ENCODE measurements at regions not wholly inside any gene's neighbourhood (a gene's known extent, or its start where the extent isn't known, plus 50 kb on each side); places are given as distances from the start of the nearest gene placed in this dataset.

DNA sequence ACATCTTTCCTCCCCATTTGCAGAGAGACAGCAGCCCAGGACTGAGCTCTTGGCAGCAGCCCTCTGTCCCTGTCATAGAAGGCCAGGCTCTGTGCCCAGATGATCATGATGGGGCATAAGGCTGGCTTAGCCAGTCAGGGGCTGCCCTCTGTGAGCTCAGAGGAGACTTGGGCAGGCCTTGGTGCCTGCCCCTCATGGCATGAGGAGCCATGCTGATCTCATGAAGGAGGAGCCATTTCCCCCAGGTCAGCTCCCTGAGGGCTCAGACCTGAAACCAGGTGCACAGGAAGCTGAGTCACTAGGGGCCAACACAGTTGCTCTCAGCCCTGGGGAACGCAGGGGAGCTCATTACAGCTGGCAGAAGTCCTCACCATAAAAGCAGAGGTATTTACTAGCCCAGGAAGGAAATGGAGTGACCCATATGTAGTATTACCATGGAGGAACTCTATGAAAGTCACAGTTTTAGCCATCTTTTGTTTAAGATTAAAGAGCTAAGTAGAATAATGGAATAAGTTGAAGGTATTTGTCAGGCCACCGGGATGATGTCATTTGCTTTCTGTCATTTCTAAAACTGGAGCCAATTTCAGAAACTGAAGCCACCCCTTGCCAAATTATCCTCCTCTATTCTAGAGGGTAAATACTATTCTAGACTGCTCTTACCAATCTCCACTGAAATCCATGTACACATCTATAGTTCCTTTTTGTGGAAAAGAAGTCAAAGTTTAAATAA, 362.4 kb upstream of the ZNF32 start:
- no peak overlapping the region for H3K9ac ChIP-seq (ENCODE audit: low read length)
- H3K27ac ChIP-seq (ENCODE audit: low read depth, low read length), result no peak overlapping the region
- H3K27me3 ChIP-seq (ENCODE audit: control insufficient read depth, insufficient read depth, low read length), result no peaks in the 10 kb centered on the region
- H3K9me3 ChIP-seq (ENCODE audit: control insufficient read depth, insufficient read depth, low read depth, low read length), result no peaks in the 10 kb centered on the region
- H3K4me3 ChIP-seq (ENCODE audit: low read depth, low read length), result no peak overlapping the region
- no peaks in the 10 kb centered on the region for H3K36me3 ChIP-seq (ENCODE audit: control insufficient read depth, insufficient read depth, low read length)
- H3K4me1 ChIP-seq (ENCODE audit: control insufficient read depth, insufficient read depth, low read length), result no peaks in the 10 kb centered on the region; the same call in 1 of the 2 replicates

DNA sequence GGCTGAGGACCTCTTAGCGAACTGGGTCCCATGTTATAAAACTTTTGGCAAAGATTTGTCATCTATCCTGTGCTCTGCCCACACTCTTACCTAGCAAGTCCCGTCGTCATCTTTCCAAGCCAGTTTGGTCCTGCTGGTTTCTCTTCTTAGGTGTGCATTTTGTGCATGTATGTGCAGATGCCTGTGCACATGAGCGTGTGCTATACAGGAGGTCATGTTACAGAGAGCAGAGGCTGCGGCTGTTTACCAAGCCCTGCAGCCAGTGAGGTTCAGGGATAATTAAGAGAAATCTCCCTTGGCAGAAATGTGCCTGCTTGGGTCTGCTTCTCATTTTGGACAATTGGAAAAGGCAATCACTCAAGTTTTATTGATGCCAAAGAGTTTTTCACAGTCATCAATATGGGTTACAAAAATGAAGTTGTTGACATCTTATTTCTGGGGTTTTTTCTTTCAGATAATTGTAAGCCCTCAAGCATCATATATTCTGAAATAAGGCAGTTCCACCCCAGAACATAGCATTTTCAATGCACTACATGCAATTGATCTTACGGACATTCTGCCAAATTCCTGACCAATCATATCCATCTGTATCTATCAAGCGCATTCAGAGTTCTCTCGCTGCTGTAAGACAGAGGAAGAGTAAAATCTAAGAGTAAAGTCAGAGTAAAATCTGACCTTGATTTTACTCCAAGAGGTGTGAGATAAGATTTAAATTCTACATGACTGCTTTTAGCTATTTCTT, 361.4 kb upstream of the ZNF32 start:
- Histone ChIP-seq H3K4me1 (ENCODE audit: control insufficient read depth, insufficient read depth, low read length) (no peaks in the 10 kb centered on the region; the same call in 1 of the 2 replicates), H3K36me3 (ENCODE audit: control insufficient read depth, insufficient read depth, low read length) (no peaks in the 10 kb centered on the region), H3K9me3 (ENCODE audit: control insufficient read depth, insufficient read depth, low read depth, low read length) (no peaks in the 10 kb centered on the region), H3K9ac (ENCODE audit: low read length) (no peak overlapping the region), H3K4me3 (ENCODE audit: low read depth, low read length) (no peak overlapping the region), H3K27ac (ENCODE audit: low read depth, low read length) (no peak overlapping the region), H3K27me3 (ENCODE audit: control insufficient read depth, insufficient read depth, low read length) (no peaks in the 10 kb centered on the region)

DNA sequence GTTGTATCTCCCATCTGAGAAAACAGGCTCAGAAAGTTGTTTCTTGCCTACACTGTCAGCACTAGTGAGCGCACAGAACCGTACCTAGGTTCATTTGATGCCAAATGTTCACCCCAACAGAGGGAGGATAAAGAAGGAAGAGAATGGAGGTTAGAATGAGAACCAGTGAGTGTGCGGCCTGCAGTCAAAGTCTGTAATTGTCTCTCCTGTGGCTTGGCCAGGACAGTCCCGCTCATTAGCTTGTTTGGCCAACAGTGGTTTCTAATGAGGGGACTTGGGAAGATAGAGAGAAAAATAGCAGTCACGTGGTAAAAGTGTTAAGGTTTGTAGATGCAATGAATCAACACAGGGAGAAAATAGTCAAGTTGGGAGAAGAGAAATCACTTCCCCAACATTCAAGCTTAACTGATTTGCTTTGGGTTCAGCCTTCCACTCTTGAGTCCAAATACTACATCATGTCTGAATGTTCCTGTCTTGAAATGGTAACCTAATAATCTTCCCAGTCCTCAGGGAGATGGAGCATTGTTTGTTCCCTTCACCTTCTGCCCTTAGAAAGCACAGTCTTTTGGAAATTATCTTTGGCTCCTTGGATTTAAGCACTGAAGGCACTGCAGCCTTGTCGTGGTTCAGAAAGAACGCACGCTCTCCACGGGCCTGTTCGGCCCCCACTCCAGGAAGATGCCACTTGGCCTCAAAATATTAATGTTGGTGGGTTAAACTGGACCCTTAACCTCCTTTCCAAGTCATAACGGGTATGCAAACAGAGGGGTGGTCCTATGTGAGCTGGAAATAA, 360.4 kb upstream of the ZNF32 start:
- H3K4me1 ChIP-seq (ENCODE audit: control insufficient read depth, insufficient read depth, low read length), result no peaks in the 10 kb centered on the region; the same call in 1 of the 2 replicates

DNA sequence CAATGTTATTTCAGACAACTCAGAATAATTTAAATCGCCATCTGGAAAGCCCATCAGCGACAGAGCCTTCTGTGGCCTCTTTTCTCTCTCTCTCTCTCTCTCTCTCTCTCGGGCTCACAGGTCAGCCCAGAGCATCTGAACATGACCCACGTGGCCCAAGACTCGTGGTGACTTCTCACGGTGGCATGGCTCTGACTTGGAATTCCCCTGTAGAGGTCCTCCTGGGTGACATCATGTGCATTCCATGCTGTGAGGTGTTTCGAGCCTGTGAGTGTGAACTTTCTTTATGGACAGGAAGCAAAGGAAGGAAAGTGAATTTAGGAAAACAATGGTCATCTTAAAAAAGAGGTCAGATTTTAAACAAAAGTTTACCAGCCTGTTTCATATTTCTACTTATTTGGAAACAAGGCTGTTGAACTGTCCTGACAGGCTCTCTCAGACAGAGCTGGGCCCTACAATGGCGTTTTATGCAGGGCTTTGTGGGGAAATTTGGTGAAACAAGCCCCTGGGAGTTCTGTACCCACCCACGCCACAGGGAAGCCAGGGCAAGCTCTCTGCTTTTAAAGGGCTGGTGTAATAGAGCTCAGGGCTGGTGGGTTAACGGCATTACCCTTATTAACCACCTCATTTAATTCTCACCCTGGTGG, 359.7 kb upstream of the ZNF32 start:
- no peak overlapping the region for H3K9ac ChIP-seq (ENCODE audit: low read length)
- H3K27me3 ChIP-seq (ENCODE audit: control insufficient read depth, insufficient read depth, low read length), result no peaks in the 10 kb centered on the region
- H3K4me3 ChIP-seq (ENCODE audit: low read depth, low read length), result no peak overlapping the region
- no peaks in the 10 kb centered on the region for H3K36me3 ChIP-seq (ENCODE audit: control insufficient read depth, insufficient read depth, low read length)
- H3K4me1 ChIP-seq (ENCODE audit: control insufficient read depth, insufficient read depth, low read length), result no peaks in the 10 kb centered on the region; the same call in 1 of the 2 replicates
- no peaks in the 10 kb centered on the region for H3K9me3 ChIP-seq (ENCODE audit: control insufficient read depth, insufficient read depth, low read depth, low read length)
- H3K27ac ChIP-seq (ENCODE audit: low read depth, low read length), result no peak overlapping the region

More for the DNA sequence above, 360.4 kb upstream of the ZNF32 start:
- no peaks in the 10 kb centered on the region for H3K36me3 ChIP-seq (ENCODE audit: control insufficient read depth, insufficient read depth, low read length)
- no peaks in the 10 kb centered on the region for H3K9me3 ChIP-seq (ENCODE audit: control insufficient read depth, insufficient read depth, low read depth, low read length)
- no peak overlapping the region for H3K9ac ChIP-seq (ENCODE audit: low read length)
- no peak overlapping the region for H3K4me3 ChIP-seq (ENCODE audit: low read depth, low read length)
- no peaks in the 10 kb centered on the region for H3K27me3 ChIP-seq (ENCODE audit: control insufficient read depth, insufficient read depth, low read length)
- no peak overlapping the region for H3K27ac ChIP-seq (ENCODE audit: low read depth, low read length)

DNA sequence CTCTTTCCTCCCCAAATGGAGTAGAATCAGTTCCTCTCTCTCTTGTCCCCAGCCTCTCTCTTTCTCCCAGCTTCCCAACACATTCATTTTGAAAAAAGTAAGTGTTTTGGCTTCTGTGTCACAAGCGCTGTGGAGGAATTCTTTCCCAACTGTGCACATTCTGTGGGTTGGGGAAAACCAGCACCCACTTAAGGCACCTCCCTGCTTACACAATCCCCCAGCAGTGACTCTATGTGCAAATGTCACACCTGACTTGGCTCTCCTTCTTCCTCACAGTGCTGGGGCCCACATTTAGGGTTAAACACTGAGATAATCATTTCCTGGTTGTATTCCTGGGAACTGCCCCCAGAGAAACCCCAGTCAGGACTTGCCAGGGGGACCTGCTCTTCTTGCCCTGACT, 358.1 kb upstream of the ZNF32 start:
- H3K9ac ChIP-seq (ENCODE audit: low read length), result no peak overlapping the region
- no peak overlapping the region for H3K27ac ChIP-seq (ENCODE audit: low read depth, low read length)
- H3K4me3 ChIP-seq (ENCODE audit: low read depth, low read length), result no peak overlapping the region
- no peaks in the 10 kb centered on the region for H3K36me3 ChIP-seq (ENCODE audit: control insufficient read depth, insufficient read depth, low read length)
- no peaks in the 10 kb centered on the region for H3K27me3 ChIP-seq (ENCODE audit: control insufficient read depth, insufficient read depth, low read length)
- H3K9me3 ChIP-seq (ENCODE audit: control insufficient read depth, insufficient read depth, low read depth, low read length), result no peaks in the 10 kb centered on the region
- no peaks in the 10 kb centered on the region; the same call in 1 of the 2 replicates for H3K4me1 ChIP-seq (ENCODE audit: control insufficient read depth, insufficient read depth, low read length)

DNA sequence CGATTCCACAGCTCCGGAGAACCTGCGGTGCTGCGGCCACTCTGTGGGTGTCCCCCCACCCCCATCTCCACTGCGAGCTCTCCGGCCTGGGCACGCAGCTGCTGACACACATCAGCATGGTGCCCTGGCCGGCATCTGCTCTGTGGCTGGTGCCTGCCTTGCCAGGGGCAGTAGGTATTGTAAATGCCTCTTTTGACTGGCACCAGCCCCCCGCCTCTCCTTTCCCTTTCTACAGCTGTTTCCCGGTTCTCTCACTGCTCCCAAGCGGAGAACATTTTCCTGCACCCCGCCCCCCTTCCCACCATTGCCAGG, 357.1 kb upstream of the ZNF32 start:
- Histone ChIP-seq H3K9ac (ENCODE audit: low read length) (no peak overlapping the region), H3K4me3 (ENCODE audit: low read depth, low read length) (no peak overlapping the region), H3K9me3 (ENCODE audit: control insufficient read depth, insufficient read depth, low read depth, low read length) (no peaks in the 10 kb centered on the region), H3K27ac (ENCODE audit: low read depth, low read length) (no peak overlapping the region), H3K4me1 (ENCODE audit: control insufficient read depth, insufficient read depth, low read length) (no peaks in the 10 kb centered on the region; the same call in 1 of the 2 replicates), H3K36me3 (ENCODE audit: control insufficient read depth, insufficient read depth, low read length) (no peaks in the 10 kb centered on the region), H3K27me3 (ENCODE audit: control insufficient read depth, insufficient read depth, low read length) (no peaks in the 10 kb centered on the region)

DNA sequence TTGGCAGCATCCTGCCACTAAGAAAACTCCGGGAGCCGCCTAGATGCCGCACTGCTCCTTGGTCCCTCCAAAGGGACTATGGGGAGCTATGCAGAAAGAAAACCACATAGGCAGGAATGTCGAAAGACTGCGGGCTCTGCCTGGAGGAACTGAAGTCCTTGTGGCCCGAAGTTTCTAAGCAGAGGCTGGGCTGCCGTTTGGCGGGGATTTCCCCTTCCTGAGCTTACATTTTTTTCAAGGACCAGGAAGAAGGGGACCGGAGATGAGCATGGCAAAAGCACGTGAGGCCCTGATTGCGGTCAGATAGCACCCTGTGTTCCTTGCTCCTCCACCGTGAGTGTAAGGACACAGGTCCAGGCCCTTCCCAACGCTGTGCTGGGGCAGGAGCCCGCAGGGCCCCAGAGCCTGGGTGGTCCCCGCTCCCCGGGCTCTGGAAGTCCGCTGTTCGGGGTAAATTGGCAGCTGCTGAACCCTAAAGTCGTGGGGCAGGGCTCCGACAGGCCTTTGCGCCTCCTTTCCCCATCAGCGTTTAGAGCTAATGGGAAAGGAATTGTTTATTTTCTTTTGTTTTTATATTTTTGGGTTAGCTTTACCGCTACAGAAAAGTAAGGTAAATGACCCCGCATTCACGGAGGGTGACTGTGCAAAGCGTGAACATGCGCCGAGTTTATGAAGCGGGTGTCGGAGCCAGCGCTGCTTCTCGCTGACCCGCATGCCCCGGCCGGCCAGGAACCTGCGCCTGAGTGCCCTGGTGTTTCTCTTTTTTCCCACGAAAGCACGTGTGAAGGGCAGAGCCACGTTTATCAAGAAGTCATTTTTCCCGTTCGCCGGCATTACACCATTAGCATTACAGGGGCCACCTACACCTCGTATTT, 356.5 kb upstream of the ZNF32 start:
- Histone ChIP-seq H3K9ac (ENCODE audit: low read length) (no peak overlapping the region), H3K27me3 (ENCODE audit: control insufficient read depth, insufficient read depth, low read length) (no peaks in the 10 kb centered on the region), H3K9me3 (ENCODE audit: control insufficient read depth, insufficient read depth, low read depth, low read length) (no peaks in the 10 kb centered on the region), H3K36me3 (ENCODE audit: control insufficient read depth, insufficient read depth, low read length) (no peaks in the 10 kb centered on the region), H3K27ac (ENCODE audit: low read depth, low read length) (no peak overlapping the region), H3K4me3 (ENCODE audit: low read depth, low read length) (no peak overlapping the region), H3K4me1 (ENCODE audit: control insufficient read depth, insufficient read depth, low read length) (no peaks in the 10 kb centered on the region)

DNA sequence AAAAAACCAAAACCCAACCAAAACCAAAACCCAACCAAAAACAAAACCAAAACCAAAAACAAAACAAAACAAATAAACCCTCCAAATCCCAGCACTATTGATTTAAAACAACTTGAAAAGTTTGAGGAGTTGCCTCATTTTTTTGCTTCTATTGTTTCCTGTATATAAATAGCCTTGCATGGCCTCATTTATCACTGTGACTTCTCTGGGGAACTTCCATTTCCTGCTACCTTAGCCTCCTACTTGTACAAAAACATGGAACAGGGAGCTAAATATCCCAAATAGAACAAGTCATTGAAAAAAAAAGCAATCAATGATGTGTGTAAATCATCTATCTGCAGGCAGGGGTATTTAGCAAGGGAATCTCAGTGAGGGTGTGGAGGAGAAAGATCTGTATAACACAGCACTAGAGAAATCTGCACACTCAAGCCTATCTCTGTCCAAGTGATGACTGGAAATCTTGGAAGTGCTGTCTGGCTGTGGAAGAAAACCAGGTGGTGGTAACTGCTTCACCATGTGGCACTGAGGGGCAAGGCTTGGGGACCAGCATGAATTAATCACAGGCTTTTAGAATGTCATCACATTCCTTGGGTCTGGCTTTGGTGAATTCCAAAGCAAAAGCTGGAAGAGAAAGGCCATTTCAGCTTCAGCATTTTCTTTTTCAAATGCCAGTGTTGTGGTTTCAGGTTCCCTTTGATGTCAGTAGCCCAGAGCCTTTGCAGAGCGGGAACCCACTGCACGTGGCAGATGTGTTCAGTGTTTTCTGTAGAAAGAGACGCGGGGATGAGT, 349.5 kb upstream of the ZNF32 start:
- no peak overlapping the region for H3K27ac ChIP-seq (ENCODE audit: low read depth, low read length)
- H3K9me3 ChIP-seq (ENCODE audit: control insufficient read depth, insufficient read depth, low read depth, low read length), result peaks cover 23% of the 10 kb centered on the region
- no peak overlapping the region for H3K4me3 ChIP-seq (ENCODE audit: low read depth, low read length)
- H3K36me3 ChIP-seq (ENCODE audit: control insufficient read depth, insufficient read depth, low read length), result no peaks in the 10 kb centered on the region
- H3K4me1 ChIP-seq (ENCODE audit: control insufficient read depth, insufficient read depth, low read length), result no peaks in the 10 kb centered on the region
- no peaks in the 10 kb centered on the region for H3K27me3 ChIP-seq (ENCODE audit: control insufficient read depth, insufficient read depth, low read length)
- H3K9ac ChIP-seq (ENCODE audit: low read length), result no peak overlapping the region

DNA sequence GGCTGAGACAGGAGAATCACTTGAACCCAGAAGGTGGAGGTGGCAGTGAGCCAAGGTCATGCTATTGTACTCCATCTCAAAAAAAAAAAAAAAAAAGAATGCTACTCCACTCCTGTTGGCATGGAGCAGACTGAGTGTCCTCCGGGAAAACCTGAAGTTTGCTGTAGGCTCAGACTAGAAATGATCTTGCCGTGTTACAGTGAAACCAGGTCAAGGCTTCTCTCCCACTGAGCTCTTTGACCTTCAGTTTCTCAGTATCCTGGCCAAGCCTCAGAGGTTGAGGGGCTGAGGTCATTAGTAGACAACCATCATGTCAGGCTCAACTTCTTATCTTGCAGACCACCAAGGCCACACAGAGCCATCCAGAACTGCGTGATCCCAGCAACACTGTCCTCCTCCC, 348.6 kb upstream of the ZNF32 start:
- no peaks in the 10 kb centered on the region for H3K27me3 ChIP-seq (ENCODE audit: control insufficient read depth, insufficient read depth, low read length)
- H3K36me3 ChIP-seq (ENCODE audit: control insufficient read depth, insufficient read depth, low read length), result no peaks in the 10 kb centered on the region
- peaks cover 28% of the 10 kb centered on the region for H3K9me3 ChIP-seq (ENCODE audit: control insufficient read depth, insufficient read depth, low read depth, low read length)
- H3K4me3 ChIP-seq (ENCODE audit: low read depth, low read length), result no peak overlapping the region
- H3K27ac ChIP-seq (ENCODE audit: low read depth, low read length), result no peak overlapping the region
- no peaks in the 10 kb centered on the region for H3K4me1 ChIP-seq (ENCODE audit: control insufficient read depth, insufficient read depth, low read length)
- no peak overlapping the region for H3K9ac ChIP-seq (ENCODE audit: low read length)

All from HUES6 (cell line).